ENCODE measurements at regions not wholly inside any gene's neighbourhood (a gene's known extent, or its start where the extent isn't known, plus 50 kb on each side); places are given as distances from the start of the nearest gene placed in this dataset.

DNA sequence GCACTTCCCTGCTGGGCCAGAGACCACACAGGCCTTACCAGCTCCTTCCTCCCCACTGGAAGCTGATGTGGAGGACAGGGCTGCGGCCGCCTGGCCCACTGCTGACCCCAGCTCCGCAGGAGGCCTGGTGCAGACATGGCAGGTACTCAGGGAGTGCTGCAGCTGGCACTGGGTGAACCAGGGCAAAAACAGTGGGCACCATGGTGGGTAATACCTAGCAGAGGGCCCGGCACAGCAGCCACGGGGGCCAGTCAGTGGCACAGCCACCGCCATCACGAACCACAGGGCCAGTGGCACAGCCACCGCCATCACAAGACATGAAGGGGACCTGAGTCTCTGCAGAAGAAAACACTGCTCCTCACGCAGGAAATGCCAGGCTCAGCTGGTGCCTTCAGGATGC is 152.6 kb upstream of the PPP2R2D start:
- Histone ChIP-seq H3K9me3 (ENCODE audit: low read length) (no peaks in the 10 kb centered on the region), H3K9ac (ENCODE audit: low read length) (no peak overlapping the region), H3K27me3 (ENCODE audit: insufficient read depth, low read depth, low read length) (no peaks in the 10 kb centered on the region), H3K9me2 (ENCODE audit: insufficient read depth, low read length) (no peaks in the 10 kb centered on the region), H3K4me2 (ENCODE audit: low read length) (no peak overlapping the region), H3F3A (ENCODE audit: insufficient read depth, low read length, poor library complexity, severe bottlenecking) (no peaks in the 10 kb centered on the region), H3K36me3 (ENCODE audit: insufficient read depth, low read length) (no peaks in the 10 kb centered on the region), H3K27ac (ENCODE audit: low read length) (no peak overlapping the region), H4K20me1 (ENCODE audit: insufficient read depth) (no peaks in the 10 kb centered on the region), H2AFZ (ENCODE audit: low read depth, low read length) (no peak overlapping the region), H3K79me2 (replicated peaks; ENCODE audit: insufficient read depth, low read length) (no peaks in the 10 kb centered on the region), H3K4me3 (ENCODE audit: low read length) (no peak overlapping the region)
- TF ChIP-seq POLR2AphosphoS5 (IDR thresholded peaks at IDR 0.05) = no peak
- no peak for TF ChIP-seq EP300 (conservative IDR thresholded peaks at IDR 0.05; ENCODE audit: poor library complexity, severe bottlenecking)
- TF ChIP-seq EZH2 (IDR thresholded peaks at IDR 0.05; ENCODE audit: borderline replicate concordance, insufficient read depth, low read length, poor library complexity, severe bottlenecking) = no peak
- TF ChIP-seq SMC3 (conservative IDR thresholded peaks at IDR 0.05; ENCODE audit: poor library complexity) = no peak
- no peak for TF ChIP-seq REST (IDR thresholded peaks at IDR 0.05; ENCODE audit: borderline replicate concordance)
- no peak for TF ChIP-seq TAF1 (IDR thresholded peaks at IDR 0.05; ENCODE audit: low read depth)
- no peak for TF ChIP-seq MXI1 (conservative IDR thresholded peaks at IDR 0.05; ENCODE audit: poor library complexity, severe bottlenecking)
- no peak for TF ChIP-seq RAD21 (conservative IDR thresholded peaks at IDR 0.05)
- TF ChIP-seq CTCF (IDR thresholded peaks at IDR 0.05; ENCODE audit: poor library complexity, severe bottlenecking) = no peak

GRCh38 chr10:131748831-131749766 is 151.7 kb upstream of the PPP2R2D start:
- Histone ChIP-seq H3K79me2 (replicated peaks; ENCODE audit: insufficient read depth, low read length) (no peaks in the 10 kb centered on the region), H4K20me1 (ENCODE audit: insufficient read depth) (no peaks in the 10 kb centered on the region), H3K27ac (ENCODE audit: low read length) (no peak overlapping the region), H3K4me2 (ENCODE audit: low read length) (no peak overlapping the region), H2AFZ (ENCODE audit: low read depth, low read length) (no peak overlapping the region), H3F3A (ENCODE audit: insufficient read depth, low read length, poor library complexity, severe bottlenecking) (no peaks in the 10 kb centered on the region), H3K9me3 (ENCODE audit: low read length) (no peaks in the 10 kb centered on the region), H3K9me2 (ENCODE audit: insufficient read depth, low read length) (no peaks in the 10 kb centered on the region), H3K4me3 (ENCODE audit: low read length) (no peak overlapping the region), H3K27me3 (ENCODE audit: insufficient read depth, low read depth, low read length) (no peaks in the 10 kb centered on the region), H3K9ac (ENCODE audit: low read length) (no peak overlapping the region), H3K36me3 (ENCODE audit: insufficient read depth, low read length) (no peaks in the 10 kb centered on the region)
- TF ChIP-seq EP300 (conservative IDR thresholded peaks at IDR 0.05; ENCODE audit: poor library complexity, severe bottlenecking) (peak; percentile 16), EZH2 (IDR thresholded peaks at IDR 0.05; ENCODE audit: borderline replicate concordance, insufficient read depth, low read length, poor library complexity, severe bottlenecking) (no peak)
